K562 (cell line): ENCODE measurements at regions not wholly inside any gene's neighbourhood (a gene's known extent, or its start where the extent isn't known, plus 50 kb on each side); places are given as distances from the start of the nearest gene placed in this dataset.

Experiments used
- ATAC-seq: fragments of 200-7000 bp; cut with Tn5 transposase; 3 replicates; pipeline ENCODE4 v1.9.1; 2020; ENCODE audit warnings: moderate library complexity
- BruUV-seq: library from RNA; stranded (reverse); fragments of 400-500 nt; replicated peaks from 2 replicates; lab custom pipeline; 2021; lab: Mats Ljungman, UMichigan
- CTCF ChIA-PET: fragments of 300-600 bp; formaldehyde crosslinking; extraction: SDS; loops from one replicate; lab custom pipeline; 2021; ENCODE audit warnings: low intra/inter-chr PET ratio; lab: Yijun Ruan, JAX
- POLR2A ChIA-PET: fragments of 300-600, 350-650 bp; sonication (Branson Sonifier 250); formaldehyde crosslinking; extraction: SDS; loops from one replicate; lab custom pipeline; 2021; ENCODE audit warnings: antibody characterized with exemption, inconsistent platforms; lab: Yijun Ruan, JAX
- DNase-seq, 4 experiments: peaks; one replicate each; pipeline versions ENCODE4 v3.0.0 to v3.0.0-alpha.2; 2011 to 2018; ENCODE audit warnings: low spot score in 3 of 4, mixed read lengths in 3 of 4; ENCODE audit errors: extremely low read depth in 1 of 4
- FAIRE-seq: peaks from 2 replicates; lab custom pipeline; 2011; peaks lifted over from hg19 to GRCh38; lab: Jason Lieb, UNC
- H2AFZ ChIP-seq: 2 replicates; pipeline ENCODE4 v1.6.0; 2011; ENCODE audit warnings: low read depth, low read length, control low read depth, inconsistent platforms
- H3K27ac ChIP-seq: fragments of 200-600 bp; 3 replicates; pipeline ENCODE4 v1.8.0; 2011; ENCODE audit warnings: low read depth, mild to moderate bottlenecking, control low read depth, inconsistent platforms, low read length, moderate library complexity, mixed read lengths; ENCODE audit errors: extremely low read depth
- H3K27me3 ChIP-seq, 2 experiments: fragments of 300-600 bp in 1 of 2; 2 replicates in 1 of 2; 3 replicates in 1 of 2; pipeline versions ENCODE4 v1.6.0 to v1.8.0; 2011; ENCODE audit warnings: inconsistent platforms in 2 of 2, low read length in 2 of 2, mild to moderate bottlenecking in 1 of 2, mixed read lengths in 1 of 2, moderate library complexity in 1 of 2; ENCODE audit not compliant: control insufficient read depth in 2 of 2, insufficient read depth in 2 of 2
- H3K36me3 ChIP-seq: fragments of 300-600 bp; 3 replicates; pipeline ENCODE4 v1.8.0; 2011; ENCODE audit warnings: mild to moderate bottlenecking, low read length, inconsistent platforms; ENCODE audit not compliant: control insufficient read depth, insufficient read depth
- H3K4me1 ChIP-seq, 2 experiments: fragments of 200-600 bp in 1 of 2; replicated peaks in 1 of 2; 2 replicates in 1 of 2; 3 replicates in 1 of 2; pipeline versions ENCODE4 v1.5.1 to v1.8.0; 2011; ENCODE audit warnings: inconsistent platforms in 2 of 2, low read length in 2 of 2, mild to moderate bottlenecking in 1 of 2, mixed read lengths in 1 of 2, moderate library complexity in 1 of 2; ENCODE audit not compliant: control insufficient read depth in 2 of 2, insufficient read depth in 2 of 2
- H3K4me2 ChIP-seq: 2 replicates; pipeline ENCODE4 v1.6.1; 2011; ENCODE audit warnings: low read length, control low read depth, inconsistent platforms, mixed read lengths; ENCODE audit not compliant: insufficient read depth
- H3K4me3 ChIP-seq: fragments of 200-600 bp; sonication (generic), shearing (Covaris generic); 2 replicates; pipeline ENCODE4 v1.5.1; 2016; ENCODE audit warnings: control low read depth, inconsistent platforms
- H3K79me2 ChIP-seq: fragments of 200-600 bp; 3 replicates; pipeline ENCODE4 v1.8.0; 2011; ENCODE audit warnings: low read length, inconsistent platforms; ENCODE audit not compliant: control insufficient read depth, insufficient read depth
- H3K9ac ChIP-seq, 2 experiments: 2 replicates each; pipeline versions ENCODE4 v1.6.0 to v1.6.1; 2011; ENCODE audit warnings: low read depth in 2 of 2, low read length in 2 of 2, control low read depth in 1 of 2, inconsistent platforms in 1 of 2, mild to moderate bottlenecking in 1 of 2, mixed read lengths in 1 of 2; ENCODE audit not compliant: insufficient read depth in 1 of 2
- H3K9me1 ChIP-seq: one replicate; pipeline ENCODE4 v1.6.0; 2011; ENCODE audit warnings: inconsistent platforms, mild to moderate bottlenecking, low read length, moderate library complexity; ENCODE audit not compliant: control insufficient read depth, insufficient read depth
- H3K9me3 ChIP-seq: replicated peaks from 2 replicates; pipeline ENCODE4 v1.5.1; 2011; ENCODE audit warnings: low read depth, low read length, inconsistent platforms; ENCODE audit not compliant: control insufficient read depth, insufficient read depth
- H4K20me1 ChIP-seq: replicated peaks from 2 replicates; pipeline ENCODE4 v1.6.1; 2011; ENCODE audit warnings: low read length, inconsistent platforms, mixed read lengths; ENCODE audit not compliant: control insufficient read depth, insufficient read depth
- ATF1 ChIP-seq, 2 experiments: fragments of 450-650 bp in 1 of 2; IDR thresholded peaks; 2 replicates each; pipeline ENCODE4 v1.6.1; 2016; ENCODE audit warnings: missing compliant biosample characterization in 1 of 2, missing genetic modification characterization in 1 of 2
- ATF3 ChIP-seq, 2 experiments: fragments of 450-650 bp in 1 of 2; sonication (generic) in 1 of 2; formaldehyde crosslinking in 1 of 2; IDR thresholded peaks in 1 of 2; conservative IDR thresholded peaks in 1 of 2; 2 replicates each; pipeline versions ENCODE4 v1.6.1 to v1.8.1; 2016 to 2023; ENCODE audit warnings: mild to moderate bottlenecking in 2 of 2, moderate library complexity in 2 of 2, inconsistent platforms in 1 of 2, missing genetic modification reagents in 1 of 2
- ATF7 ChIP-seq: fragments of 450-650 bp; IDR thresholded peaks from 2 replicates; pipeline ENCODE4 v1.7.1; 2014; ENCODE audit warnings: mild to moderate bottlenecking, moderate library complexity
- CBX2 ChIP-seq: fragments of 200-600 bp; sonication (generic); IDR thresholded peaks from one replicate; pipeline ENCODE4 v1.6.1; 2012; ENCODE audit warnings: mild to moderate bottlenecking, low read length, inconsistent platforms; ENCODE audit not compliant: insufficient read depth, poor library complexity, severe bottlenecking
- GATAD2A ChIP-seq: fragments of 450-650 bp; IDR thresholded peaks from 2 replicates; pipeline ENCODE4 v1.6.1; 2017
- OTX1 ChIP-seq: fragments of 450-650 bp; formaldehyde crosslinking; IDR thresholded peaks from 2 replicates; pipeline ENCODE4 v1.4.0; 2022; ENCODE audit warnings: mild to moderate bottlenecking
- SAP30 ChIP-seq: fragments of 200-600 bp; sonication (generic); IDR thresholded peaks from 2 replicates; pipeline ENCODE4 v1.6.1; 2012; ENCODE audit warnings: borderline replicate concordance, low read depth, mild to moderate bottlenecking, moderate library complexity, low read length, control low read depth, inconsistent platforms; ENCODE audit not compliant: insufficient read depth, poor library complexity, severe bottlenecking
- TRIM25 ChIP-seq: fragments of 450-650 bp; IDR thresholded peaks from 2 replicates; pipeline ENCODE4 v1.7.0; 2016; ENCODE audit warnings: borderline replicate concordance
- ZNF551 ChIP-seq: fragments of 250-450 bp; sonication (Bioruptor Pico); IDR thresholded peaks from 2 replicates; pipeline ENCODE4 v1.5.0; 2021; ENCODE audit warnings: mild to moderate bottlenecking, moderate library complexity
- ZNF644 ChIP-seq: fragments of 200-800 bp; sonication (Bioruptor generic); IDR thresholded peaks from 2 replicates; pipeline ENCODE4 v1.6.1; 2016; ENCODE audit warnings: low read depth, missing genetic modification characterization, missing compliant biosample characterization
- ZNF830 ChIP-seq: fragments of 250-450 bp; sonication (Bioruptor Pico); IDR thresholded peaks from 2 replicates; pipeline ENCODE4 v1.5.0; 2021; ENCODE audit warnings: mild to moderate bottlenecking
- WGBS: fragments of 100-300 bp; shearing (Covaris generic); methylation state at CpG from one replicate; pipeline ENCODE4 v1.1.6; 2016; ENCODE audit warnings: low coverage, mixed read lengths; ENCODE audit not compliant: insufficient coverage; ENCODE audit errors: missing lambda C conversion rate; 5-methylcytosine and 5-hydroxymethylcytosine counted together
- in situ Hi-C: fragments of 300-500 bp; cut with MboI; formaldehyde crosslinking; loops from 4 replicates; pipeline ENCODE4 v1.15.0; 2018; ENCODE audit warnings: inconsistent platforms, mixed read lengths
- intact Hi-C: fragments of 100-400 bp; cut with micrococcal nuclease; formaldehyde crosslinking; loops from 2 replicates; pipeline ENCODE4 v1.14.2; 2022

- no peak for TF ChIP-seq ZNF644
- TF ChIP-seq OTX1 (CRISPR knock-in tag): no peak
- TF ChIP-seq ATF7: peak; percentile 54; the same call in 1 of the 2 replicates
- peak; percentile 30; the same call in 1 of the 2 replicates for TF ChIP-seq ATF3 (IDR thresholded peaks at IDR 0.05)
- TF ChIP-seq ATF3 (CRISPR knock-in tag; conservative IDR thresholded peaks at IDR 0.05): no peak
- TF ChIP-seq TRIM25: no peak
- no peak for TF ChIP-seq ZNF551 (CRISPR knock-in tag)
- TF ChIP-seq ZNF830 (CRISPR knock-in tag): no peak
- no peak for TF ChIP-seq GATAD2A
- TF ChIP-seq CBX2: no peak
- TF ChIP-seq SAP30: no peak
- TF ChIP-seq ATF1 (CRISPR knock-in tag; IDR thresholded peaks at IDR 0.05): no peak
- 0 out of 2 replicates have a peak, but pooled peaks have one; percentile 11 for TF ChIP-seq ATF1 (tag; IDR thresholded peaks at IDR 0.05)
- 6% methylated on average over 2 of the region's 2 CpGs for WGBS
- ChIA-PET POLR2A (no interaction called here), CTCF (no interaction called here)
- no peak overlapping the region for H3K27ac ChIP-seq
- DNase-seq (no peak), FAIRE-seq (no peak), ATAC-seq (no peak)
- no peaks in the 10 kb centered on the region for H3K27me3 ChIP-seq
- H2AFZ ChIP-seq: no peak overlapping the region
- in situ Hi-C loops: no loop called here
- H3K9ac ChIP-seq: no peak overlapping the region
- no peak overlapping the region for H3K4me2 ChIP-seq
- intact Hi-C loops: loop anchor here (5.0 to 10.0 kb wide), 2 partner anchors 154 to 607 kb away; no protein-coding TSS in a partner anchor
- no TSS peak for BruUV-seq
- H4K20me1 ChIP-seq: no peaks in the 10 kb centered on the region
- H3K79me2 ChIP-seq: no peaks in the 10 kb centered on the region
- H3K36me3 ChIP-seq: no peaks in the 10 kb centered on the region
- H3K4me1 ChIP-seq: no peaks in the 10 kb centered on the region; a peak in 1 of 5 replicates
- H3K9me1 ChIP-seq: peaks cover 3% of the 10 kb centered on the region
- no peak overlapping the region for H3K4me3 ChIP-seq
- H3K9me3 ChIP-seq: no peaks in the 10 kb centered on the region
Observed at GRCh38 chr2:59181347-59181746, 940.2 kb upstream of the FANCL start.
